Kidney (tissue), 13 donors: ENCODE measurements at regions not wholly inside any gene's neighbourhood (a gene's known extent, or its start where the extent isn't known, plus 50 kb on each side); places are given as distances from the start of the nearest gene placed in this dataset.

Experiments
- DNase-seq, 5 donors: peaks; one replicate each; pipeline ENCODE4 v3.0.0-alpha.2; 2013 to 2020
- FAIRE-seq: peaks from 2 replicates; lab custom pipeline; 2012; peaks lifted over from hg19 to GRCh38; lab: Jason Lieb, UNC
- H3K27ac ChIP-seq, 2 donors: one replicate each; pipeline ENCODE4 v1.7.0; 2013; ENCODE audit warnings: low read depth in 2 of 2, low read length in 2 of 2, inconsistent platforms in 1 of 2
- H3K27me3 ChIP-seq: one replicate; pipeline ENCODE4 v1.7.1; 2013; ENCODE audit warnings: low read length, inconsistent platforms; ENCODE audit not compliant: control insufficient read depth, insufficient read depth
- H3K36me3 ChIP-seq, 3 donors: one replicate each; pipeline versions ENCODE4 v1.7.0 to v1.7.1; 2013; ENCODE audit warnings: low read length in 3 of 3, control low read depth in 1 of 3, inconsistent platforms in 1 of 3; ENCODE audit not compliant: insufficient read depth in 3 of 3, control insufficient read depth in 2 of 3
- H3K4me1 ChIP-seq, 3 donors: one replicate each; pipeline versions ENCODE4 v1.7.0 to v1.7.1; 2013; ENCODE audit warnings: low read length in 3 of 3, inconsistent platforms in 1 of 3, low read depth in 1 of 3; ENCODE audit not compliant: control insufficient read depth in 2 of 3, insufficient read depth in 2 of 3
- H3K4me3 ChIP-seq, 3 donors: one replicate each; pipeline versions ENCODE4 v1.7.0 to v1.8.1; 2013; ENCODE audit warnings: low read length in 3 of 3, control low read depth in 1 of 3, inconsistent platforms in 1 of 3
- H3K9ac ChIP-seq, 3 donors: one replicate each; pipeline versions ENCODE4 v1.7.0 to v1.7.1; 2013; ENCODE audit warnings: low read length in 3 of 3, control low read depth in 1 of 3, inconsistent platforms in 1 of 3
- H3K9me3 ChIP-seq, 3 donors: one replicate each; pipeline versions ENCODE4 v1.7.0 to v1.7.1; 2013; ENCODE audit warnings: low read length in 3 of 3, control low read depth in 1 of 3, inconsistent platforms in 1 of 3; ENCODE audit not compliant: control insufficient read depth in 2 of 3, insufficient read depth in 1 of 3
- CTCF ChIP-seq: IDR thresholded peaks from 3 replicates; pipeline ENCODE4 v1.5.1; 2012; ENCODE audit warnings: mild to moderate bottlenecking, moderate library complexity, borderline replicate concordance; ENCODE audit not compliant: insufficient read depth; ENCODE audit errors: extremely low read depth
- intact Hi-C: fragments of 100-400 bp; cut with DNase I; formaldehyde crosslinking; loops from one replicate; pipeline ENCODE4 v1.11.1; 2022
- donor health status: control.
- donor health status: control.
- donor health status: control.
- donor health status: control.
- donor health status: control.
- donor health status: DM: yes; HTN: yes; CAD: no.
- donor health status: Normal renal cell carcinoma (clear cell type).

DNA sequence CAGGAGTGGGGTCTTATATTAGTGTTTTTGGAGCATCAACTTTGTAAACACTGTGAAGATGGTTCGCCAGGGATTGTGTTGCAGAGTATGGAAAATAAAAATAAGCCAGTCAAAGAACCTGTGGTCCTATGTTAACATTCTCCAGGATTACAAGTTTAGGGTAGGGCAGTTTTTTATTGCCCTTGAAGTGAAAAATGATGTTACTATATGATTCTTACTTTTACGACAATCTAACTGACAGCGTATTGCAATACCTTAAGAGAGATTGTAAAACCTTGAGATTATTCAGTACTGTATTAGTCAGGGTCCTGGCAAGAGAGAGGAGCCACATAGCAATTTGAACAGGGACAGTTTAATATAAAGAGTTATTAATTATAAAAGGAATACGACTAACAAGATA, 144.7 kb upstream of the ZNF608 start:
- no peak overlapping the region for H3K4me3 ChIP-seq
- FAIRE-seq (no peak), DNase-seq (no peak)
- no peak for TF ChIP-seq CTCF
- H3K9me3 ChIP-seq = no peaks in the 10 kb centered on the region
- no peak overlapping the region for H3K9ac ChIP-seq
- no peak overlapping the region for H3K27ac ChIP-seq
- intact Hi-C loops = no loop called here
- no peaks in the 10 kb centered on the region for H3K27me3 ChIP-seq
- no peaks in the 10 kb centered on the region for H3K36me3 ChIP-seq
- peaks cover 9 to 15% (median 10%) of the 10 kb centered on the region in 3 donors for H3K4me1 ChIP-seq

GRCh38 chr5:124892185-124892848, 145.9 kb upstream of the ZNF608 start:
- no peaks in the 10 kb centered on the region for H3K36me3 ChIP-seq
- H3K27ac ChIP-seq = no peak overlapping the region
- intact Hi-C loops = no loop called here
- peak in 1 of 5 donors; percentile 61 for DNase-seq
- H3K27me3 ChIP-seq = no peaks in the 10 kb centered on the region
- no peaks in the 10 kb centered on the region for H3K9me3 ChIP-seq
- no peak overlapping the region for H3K9ac ChIP-seq
- H3K4me1 ChIP-seq = peaks cover 9 to 12% (median 10%) of the 10 kb centered on the region in 3 donors
- TF ChIP-seq CTCF = no peak
- no peak overlapping the region for H3K4me3 ChIP-seq
- no peak for FAIRE-seq

DNA sequence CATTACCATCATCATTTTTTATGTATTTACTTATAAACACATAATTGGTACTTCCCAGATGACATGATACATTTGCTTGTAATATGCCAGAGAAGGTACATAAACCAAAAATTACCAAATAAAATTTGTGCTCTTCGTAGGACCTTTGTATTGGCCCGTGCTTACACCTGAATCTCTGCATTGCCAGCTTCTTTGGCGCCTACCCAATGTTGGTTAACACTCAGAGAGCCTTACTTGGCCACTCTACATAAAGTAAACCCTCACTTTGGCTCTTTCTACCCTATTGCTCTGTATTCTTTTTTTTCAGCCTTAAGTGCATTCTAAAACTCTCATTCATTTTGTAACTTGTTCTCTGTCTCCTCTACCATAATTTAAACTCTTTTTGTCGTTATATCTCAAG, 148.1 kb upstream of the ZNF608 start:
- Histone ChIP-seq H3K4me1 (no peaks in the 10 kb centered on the region), H3K9ac (no peak overlapping the region), H3K4me3 (no peak overlapping the region), H3K27me3 (no peaks in the 10 kb centered on the region), H3K9me3 (no peaks in the 10 kb centered on the region), H3K36me3 (no peaks in the 10 kb centered on the region), H3K27ac (no peak overlapping the region)
- TF ChIP-seq CTCF = no peak
- no peak for DNase-seq
- FAIRE-seq = no peak
- intact Hi-C loops = no loop called here

DNA sequence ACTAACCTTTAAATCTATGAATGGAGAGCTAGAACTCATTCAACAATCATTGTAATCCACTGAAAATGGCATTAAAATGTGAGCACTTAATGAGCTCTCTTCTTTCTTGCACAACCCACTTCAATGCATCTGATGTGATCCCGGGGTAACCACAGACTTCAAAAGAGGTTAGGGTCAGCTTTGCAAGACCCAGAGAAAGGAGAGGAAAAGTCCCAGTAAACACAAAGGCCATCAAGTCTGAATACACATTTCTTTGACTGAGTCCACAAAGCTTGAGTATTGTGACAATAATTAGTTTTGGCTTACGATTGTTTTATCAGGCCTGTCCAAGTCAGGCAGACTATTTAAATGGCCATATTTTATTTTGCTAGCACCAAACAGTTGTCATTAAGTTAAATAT, 148.8 kb upstream of the ZNF608 start:
- FAIRE-seq (no peak), DNase-seq (no peak)
- Histone ChIP-seq H3K27ac (no peak overlapping the region), H3K9ac (no peak overlapping the region), H3K4me3 (no peak overlapping the region), H3K9me3 (no peaks in the 10 kb centered on the region), H3K36me3 (no peaks in the 10 kb centered on the region), H3K27me3 (no peaks in the 10 kb centered on the region), H3K4me1 (no peaks in the 10 kb centered on the region)
- intact Hi-C loops = no loop called here
- no peak for TF ChIP-seq CTCF
